ENCODE measurements at regions not wholly inside any gene's neighbourhood (a gene's known extent, or its start where the extent isn't known, plus 50 kb on each side); places are given as distances from the start of the nearest gene placed in this dataset.
A peak's percentile ranks its signal among the peaks of the same experiment; 100 is the strongest.
"Not testable (repeated sequence)": the region's sequence is repeated elsewhere in the genome, so short reads cannot be mapped to it uniquely, and the experiment has no call there.

- not testable (repeated sequence) for DNase-seq (ENCODE audit: low read depth)
Observed at GRCh38 chr9:6104406-6104805, 89.0 kb upstream of the RANBP6 start.

- not testable (repeated sequence) for DNase-seq (ENCODE audit: low read depth)
Observed at GRCh38 chr9:6103911-6104310, 88.5 kb upstream of the RANBP6 start.

- peak; percentile 52 for DNase-seq (ENCODE audit: low read depth)
Observed at GRCh38 chr9:6102336-6102987, 87.0 kb upstream of the RANBP6 start.

- not testable (repeated sequence) for DNase-seq (ENCODE audit: low read depth)
Observed at GRCh38 chr9:6101725-6102124, 86.3 kb upstream of the RANBP6 start.

- DNase-seq (ENCODE audit: low read depth) = not testable (repeated sequence)
Observed at GRCh38 chr9:6099346-6099745, 83.9 kb upstream of the RANBP6 start.

GRCh38 chr9:6098431-6098830 lies 83.0 kb upstream of the RANBP6 start:
- DNase-seq (ENCODE audit: low read depth) = no peak

- DNase-seq (ENCODE audit: low read depth) = peak; percentile 14
Observed at GRCh38 chr9:6096821-6097220, 81.4 kb upstream of the RANBP6 start.

GRCh38 chr9:6090277-6091210 lies 75.1 kb upstream of the RANBP6 start:
- no peak for DNase-seq (ENCODE audit: low read depth)

- DNase-seq (ENCODE audit: low read depth) = no peak
Observed at GRCh38 chr9:6089300-6089699, 73.9 kb upstream of the RANBP6 start.

- DNase-seq (ENCODE audit: low read depth) = no peak
Observed at GRCh38 chr9:6086006-6086655, 70.7 kb upstream of the RANBP6 start.

- DNase-seq (ENCODE audit: low read depth) = peak; percentile 96
Observed at GRCh38 chr9:6080154-6080716, 64.8 kb upstream of the RANBP6 start.

- no peak for DNase-seq (ENCODE audit: low read depth)
Observed at GRCh38 chr9:6079386-6079785, 64.0 kb upstream of the RANBP6 start.

GRCh38 chr9:6078382-6079105 lies 63.1 kb upstream of the RANBP6 start:
- DNase-seq (ENCODE audit: low read depth) = no peak

- DNase-seq (ENCODE audit: low read depth) = no peak
Observed at GRCh38 chr9:6076851-6077250, 61.4 kb upstream of the RANBP6 start.

GRCh38 chr9:6073731-6074130 lies 58.3 kb upstream of the RANBP6 start:
- no peak for DNase-seq (ENCODE audit: low read depth)

- no peak for DNase-seq (ENCODE audit: low read depth)
Observed at GRCh38 chr9:6072865-6073264, 57.4 kb upstream of the RANBP6 start.

GRCh38 chr9:6072453-6072852 lies 57.0 kb upstream of the RANBP6 start:
- DNase-seq (ENCODE audit: low read depth) = no peak

GRCh38 chr9:6068983-6069382 lies 53.6 kb upstream of the RANBP6 start:
- no peak for DNase-seq (ENCODE audit: low read depth)

GRCh38 chr9:6067426-6067825 lies 52.0 kb upstream of the RANBP6 start:
- no peak for DNase-seq (ENCODE audit: low read depth)
